NCI-H187 treated with DMSO at 0.1 percent for 48 hours (cell line): ENCODE measurements at regions not wholly inside any gene's neighbourhood (a gene's known extent, or its start where the extent isn't known, plus 50 kb on each side); places are given as distances from the start of the nearest gene placed in this dataset.
"Not testable (repeated sequence)": the region's sequence is repeated elsewhere in the genome, so short reads cannot be mapped to it uniquely, and the experiment has no call there.

Experiments
- DNase-seq: peaks from one replicate; lab custom pipeline; 2025; lab: John Stamatoyannopoulos, UW

DNA sequence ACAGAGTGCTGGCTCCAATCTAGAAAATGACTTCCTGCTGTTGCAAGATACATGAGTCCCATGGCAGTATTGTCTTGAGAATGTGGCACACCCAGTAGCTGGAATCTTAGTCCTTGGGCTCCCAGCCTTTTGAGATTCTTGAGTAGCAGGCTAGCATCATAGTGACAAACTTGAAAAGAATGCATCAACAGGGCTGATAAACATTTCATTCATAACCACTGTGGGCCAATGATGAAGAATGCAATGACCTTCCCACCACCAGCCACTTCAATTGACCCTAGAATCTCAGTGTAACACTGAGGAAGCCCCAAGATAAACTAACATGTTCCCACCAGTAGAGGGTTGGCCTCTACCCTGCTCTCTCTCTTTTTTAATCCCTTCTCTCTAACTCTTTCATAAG lies 329.3 kb downstream of the GBA3 start:
- DNase-seq = no peak

DNA sequence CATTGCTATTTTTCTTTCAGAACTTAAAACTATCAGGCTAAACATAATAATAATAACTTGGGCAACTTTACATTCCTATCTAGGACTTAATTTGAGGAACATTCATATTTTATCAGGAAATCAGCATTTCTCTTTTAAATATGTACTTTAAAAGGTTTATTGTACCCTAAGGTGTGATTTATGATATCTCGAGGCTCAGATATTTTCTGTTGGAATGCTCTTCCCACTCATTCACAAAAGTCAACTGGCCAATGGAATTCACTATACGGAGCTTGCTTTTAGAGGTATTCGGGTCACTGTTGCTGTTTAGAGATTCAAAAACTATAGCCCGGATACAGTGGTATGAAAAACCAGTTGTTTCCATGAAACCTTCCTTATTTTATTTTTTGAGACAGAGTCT lies 328.3 kb downstream of the GBA3 start:
- DNase-seq = no peak

DNA sequence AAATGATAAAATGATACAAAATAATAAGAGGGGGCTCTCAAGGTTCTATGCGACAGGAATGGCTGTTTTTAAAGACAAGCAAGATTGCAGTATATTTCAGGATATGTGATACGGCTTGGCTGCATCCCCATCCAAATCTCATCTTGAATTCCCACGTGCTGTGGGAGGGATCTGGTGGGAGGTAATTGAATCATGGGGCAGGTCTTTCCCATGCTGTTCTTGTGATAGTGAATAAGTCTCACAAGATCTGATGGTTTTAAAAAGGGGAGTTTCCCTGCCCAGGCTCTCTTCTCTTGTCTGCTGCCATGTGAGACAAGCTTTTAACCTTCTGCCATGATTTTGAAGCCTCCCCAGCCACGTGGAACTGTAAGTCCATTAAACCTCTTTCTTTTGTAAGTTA lies 327.7 kb downstream of the GBA3 start:
- not testable (repeated sequence) for DNase-seq

DNA sequence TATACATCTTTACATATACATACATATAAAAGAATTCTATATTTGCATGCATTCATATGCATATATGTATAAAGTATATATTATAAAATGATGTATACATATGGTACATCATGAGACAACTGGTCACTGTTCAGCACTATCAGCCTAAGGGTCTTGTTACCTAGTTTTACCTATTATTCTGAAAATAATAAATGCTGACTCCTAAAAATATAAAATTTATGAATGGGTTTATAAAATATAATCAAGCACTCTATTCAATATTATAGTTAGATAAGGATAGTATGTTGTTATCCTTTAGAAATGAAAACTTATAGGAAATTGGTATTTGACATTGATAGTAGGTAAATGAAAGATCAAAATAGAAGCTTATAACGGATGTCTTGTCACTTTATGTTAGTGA lies 324.2 kb downstream of the GBA3 start:
- DNase-seq = no peak

DNA sequence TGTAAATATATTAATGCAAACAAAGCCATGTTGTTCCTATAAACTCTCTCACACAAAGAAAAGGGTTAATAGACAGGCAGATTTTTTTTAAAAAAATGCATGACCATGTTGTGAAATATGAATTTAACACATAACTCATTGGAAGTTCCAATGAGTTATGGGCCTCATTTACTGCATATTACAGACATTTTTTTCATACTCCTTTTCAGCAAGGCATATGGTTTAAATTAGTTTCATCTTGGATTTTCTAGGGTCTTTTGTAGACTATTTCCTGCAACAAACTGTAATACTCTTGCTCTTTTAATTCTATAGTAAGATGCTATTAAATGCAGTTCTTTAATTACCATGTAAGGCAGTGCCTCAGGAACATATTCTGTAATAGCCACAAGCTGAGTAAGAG lies 323.1 kb downstream of the GBA3 start:
- no peak for DNase-seq

DNA sequence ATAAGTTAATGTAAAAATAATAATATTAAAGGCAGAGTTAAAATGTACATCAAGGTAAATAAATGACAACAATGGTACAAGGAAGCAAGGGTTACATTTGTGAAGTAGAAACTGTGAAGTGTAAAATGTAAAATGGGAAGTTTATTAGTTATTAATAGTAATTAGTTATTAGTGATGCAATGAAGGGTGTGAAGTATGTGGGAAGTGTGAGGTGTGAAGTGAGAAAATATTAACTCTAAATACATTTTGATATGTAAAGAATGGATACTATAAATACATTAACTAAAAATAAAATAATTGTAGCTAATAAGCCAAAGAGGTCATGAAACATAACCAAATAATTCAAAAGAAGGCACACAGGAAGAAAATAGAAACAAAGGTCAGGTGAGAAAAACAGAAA lies 316.4 kb downstream of the GBA3 start:
- no peak for DNase-seq

DNA sequence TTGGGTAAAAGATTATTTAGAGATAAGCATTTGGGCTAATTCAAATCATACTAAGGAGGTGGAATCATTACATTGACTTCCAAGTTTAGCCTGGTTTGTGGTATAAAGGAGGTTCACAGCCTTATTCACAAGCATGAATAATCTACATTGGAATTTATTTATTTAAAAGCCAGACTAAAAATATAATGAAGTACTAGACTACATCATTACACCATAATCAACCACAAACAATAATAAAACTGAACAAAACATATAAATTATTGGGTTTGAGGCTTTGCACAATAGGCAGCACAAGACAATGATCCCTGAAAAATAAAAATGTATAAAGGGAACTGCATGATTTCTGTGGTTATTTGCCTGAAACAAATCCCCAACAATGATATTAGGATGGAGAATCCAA lies 314.0 kb downstream of the GBA3 start:
- no peak for DNase-seq

DNA sequence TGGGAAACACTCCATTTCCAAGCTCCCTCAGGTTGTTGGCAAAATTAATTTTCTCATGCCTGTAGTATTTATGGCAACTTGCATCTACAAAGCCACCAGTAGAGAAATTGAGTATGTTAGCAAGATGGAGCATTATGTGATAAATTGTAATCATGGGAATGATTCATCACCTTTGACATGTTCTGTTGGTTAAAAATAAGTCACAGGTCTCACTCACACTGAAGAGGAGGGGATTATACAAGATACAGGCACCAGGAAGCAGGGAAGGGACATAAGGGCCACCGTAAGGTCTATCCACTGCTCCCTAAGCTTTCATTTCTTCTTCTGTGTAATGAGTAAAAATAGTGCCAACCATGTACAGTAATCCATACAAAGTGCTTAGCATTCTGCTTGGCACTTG lies 313.0 kb downstream of the GBA3 start:
- DNase-seq = no peak

DNA sequence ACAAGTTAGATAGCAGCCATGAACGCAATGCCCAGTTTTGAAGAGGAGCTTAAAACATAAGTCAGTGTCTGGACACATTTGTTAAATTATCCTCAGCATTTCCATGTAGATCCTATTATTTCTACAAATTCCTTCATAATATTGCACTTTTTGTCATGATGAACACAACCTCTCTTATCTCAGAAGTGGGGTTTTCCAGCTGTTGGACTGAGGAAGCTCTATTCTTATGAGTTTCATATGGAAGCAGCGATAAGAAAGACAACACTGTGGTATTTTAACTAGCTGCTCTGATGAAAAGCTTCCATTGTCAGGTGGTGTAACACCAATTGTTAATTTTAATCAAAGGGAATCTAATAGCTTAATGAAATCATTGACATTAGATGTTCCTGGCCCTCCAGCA lies 308.7 kb downstream of the GBA3 start:
- DNase-seq = no peak

DNA sequence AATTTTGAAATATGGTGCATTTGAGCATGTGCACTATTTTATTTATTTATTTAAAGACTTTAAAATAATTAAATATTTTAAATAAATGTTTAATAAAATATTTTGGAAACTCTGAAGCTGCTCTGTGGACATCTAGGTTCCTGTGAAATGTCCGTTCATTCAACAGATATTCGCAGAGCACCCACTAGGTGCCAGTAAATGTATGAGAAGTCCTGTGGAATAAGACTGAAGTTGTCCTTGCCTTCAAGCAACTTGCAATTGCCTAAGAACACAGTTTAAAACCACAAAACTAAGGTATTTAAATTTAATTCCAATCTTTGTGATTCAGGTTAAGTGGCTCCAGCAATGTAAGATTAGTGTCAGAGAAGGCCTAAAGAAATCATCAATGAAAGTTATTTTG lies 306.7 kb downstream of the GBA3 start:
- no peak for DNase-seq

DNA sequence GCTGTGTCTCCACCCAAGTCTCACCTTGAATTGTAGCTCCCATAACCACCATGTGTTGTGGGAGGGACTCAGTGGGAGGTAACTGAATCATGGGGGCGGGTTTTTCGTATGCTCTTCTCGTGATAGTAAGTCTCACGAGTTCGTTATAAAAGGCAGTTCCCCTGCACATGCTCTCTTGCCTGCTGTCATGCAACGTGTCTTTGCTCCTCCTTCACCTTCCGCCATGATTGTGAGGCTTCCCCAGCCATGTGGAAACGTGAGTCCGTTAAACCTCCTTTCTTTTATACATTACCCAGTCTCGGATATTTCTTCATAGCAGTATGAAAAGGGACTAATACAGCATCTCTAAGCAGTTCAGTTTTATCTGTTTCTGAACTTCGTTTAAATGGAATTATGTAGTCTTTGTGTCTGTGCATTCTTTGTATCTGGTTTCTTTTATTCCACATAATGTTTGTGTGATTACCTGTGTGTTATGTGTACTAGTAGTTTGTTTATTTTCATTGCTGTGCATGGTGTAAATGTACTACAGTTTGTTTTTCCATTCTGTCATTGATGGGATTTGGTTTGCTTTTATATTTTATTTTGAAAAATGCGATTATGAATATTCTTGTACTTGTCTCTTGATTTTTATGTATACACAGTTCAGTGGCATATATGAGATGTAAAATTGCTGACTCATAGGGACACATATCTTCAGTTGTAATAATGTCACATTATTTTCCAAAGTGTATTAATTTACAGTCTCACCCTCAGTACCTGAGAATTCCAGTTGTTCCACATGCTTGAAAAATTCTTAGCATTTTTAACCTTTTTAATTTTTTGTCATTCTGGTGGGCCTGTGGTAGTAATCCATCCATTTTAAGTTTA lies 304.9 kb downstream of the GBA3 start:
- no peak for DNase-seq

DNA sequence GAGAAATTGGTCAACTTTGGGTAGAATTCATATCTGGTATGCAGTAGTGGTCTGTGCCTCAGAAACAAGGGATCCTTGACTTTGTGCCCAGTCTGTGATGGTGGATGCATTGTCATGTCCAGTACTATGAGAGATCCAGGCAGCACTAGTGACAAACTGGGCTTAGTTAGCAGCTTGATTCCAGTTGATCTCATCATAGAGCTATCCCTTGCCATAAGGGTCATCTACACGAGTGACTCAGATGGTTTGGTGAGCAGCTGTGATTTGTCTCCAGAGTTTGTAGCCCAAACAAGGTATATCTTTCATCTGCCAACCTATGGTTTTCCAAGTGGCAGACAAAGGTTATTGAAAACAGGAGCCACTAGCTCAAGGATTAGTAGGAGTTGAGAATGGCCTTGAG lies 298.8 kb downstream of the GBA3 start:
- no peak for DNase-seq

DNA sequence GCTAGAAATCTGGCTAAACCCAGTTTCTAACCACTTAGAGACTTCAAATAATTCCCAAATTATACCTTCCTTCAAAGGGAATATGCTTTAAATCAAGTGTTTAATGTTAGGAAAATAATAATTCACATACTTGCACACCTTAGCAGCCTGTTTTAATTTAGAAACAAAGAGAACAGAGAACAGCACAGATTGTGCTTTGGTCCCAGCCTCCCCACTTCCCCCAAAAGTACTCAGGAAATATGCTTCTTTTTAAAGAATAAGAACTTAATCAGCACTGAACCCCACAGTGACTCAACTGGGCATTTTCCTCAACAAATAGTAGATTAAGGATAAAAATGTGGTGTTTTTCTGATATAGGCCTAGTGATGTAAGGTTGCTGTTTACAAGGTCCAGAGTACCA lies 295.8 kb downstream of the GBA3 start:
- DNase-seq = no peak

DNA sequence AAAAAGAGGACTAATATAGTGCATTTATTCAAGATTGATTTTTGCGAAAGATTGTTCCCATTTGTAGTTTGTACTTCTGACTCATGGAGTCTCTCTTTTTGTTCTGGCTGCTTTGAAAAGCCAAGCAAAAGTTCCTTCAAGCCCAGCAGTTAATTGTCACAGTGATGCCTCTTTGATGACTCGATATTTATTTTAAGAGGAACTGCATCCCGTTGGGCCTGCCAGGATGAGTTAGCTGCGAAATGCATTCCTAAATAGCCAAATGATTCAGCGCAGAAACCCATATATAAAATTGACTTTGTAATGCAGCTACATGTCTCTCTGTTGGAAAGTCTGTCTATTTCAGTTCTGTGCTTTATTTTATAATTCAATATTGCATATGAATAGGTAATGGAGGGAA lies 295.1 kb downstream of the GBA3 start:
- no peak for DNase-seq

DNA sequence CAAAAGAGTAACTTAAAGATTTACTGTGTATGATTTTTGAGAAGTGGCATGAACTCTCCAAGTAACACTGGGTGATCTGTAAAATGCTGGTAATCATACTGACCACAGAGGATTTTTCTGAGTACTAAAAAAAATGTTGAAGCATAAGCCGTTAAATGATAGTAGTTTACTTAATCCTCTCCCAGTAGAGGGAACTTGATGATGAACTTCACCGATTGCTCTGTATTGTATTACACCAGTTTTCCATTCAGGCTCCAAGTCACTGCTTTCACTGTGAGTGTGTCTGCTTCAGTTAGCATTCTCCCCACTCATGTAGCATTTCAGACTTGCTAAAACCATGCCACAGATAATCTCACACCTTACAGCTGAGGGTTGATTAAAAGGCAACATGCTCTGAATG lies 294.1 kb downstream of the GBA3 start:
- DNase-seq = no peak

DNA sequence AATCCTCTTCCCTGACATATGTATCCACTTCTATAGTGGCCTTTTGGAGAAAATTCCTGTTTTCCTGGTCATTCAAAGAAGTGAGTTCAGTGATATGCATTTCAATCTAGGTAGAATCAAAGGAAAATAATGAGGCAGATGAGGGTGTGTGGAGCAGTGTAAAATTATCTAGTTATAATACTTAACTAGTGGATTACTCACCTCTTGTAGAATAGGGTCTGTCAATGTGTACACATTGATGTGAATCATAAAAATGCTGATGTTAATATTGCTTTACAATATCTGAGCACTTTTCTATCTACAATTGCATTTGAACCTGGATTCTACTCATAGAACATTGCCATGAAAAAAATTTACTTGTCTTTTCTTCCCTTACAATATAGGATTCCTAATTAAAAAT lies 293.5 kb downstream of the GBA3 start:
- no peak for DNase-seq

DNA sequence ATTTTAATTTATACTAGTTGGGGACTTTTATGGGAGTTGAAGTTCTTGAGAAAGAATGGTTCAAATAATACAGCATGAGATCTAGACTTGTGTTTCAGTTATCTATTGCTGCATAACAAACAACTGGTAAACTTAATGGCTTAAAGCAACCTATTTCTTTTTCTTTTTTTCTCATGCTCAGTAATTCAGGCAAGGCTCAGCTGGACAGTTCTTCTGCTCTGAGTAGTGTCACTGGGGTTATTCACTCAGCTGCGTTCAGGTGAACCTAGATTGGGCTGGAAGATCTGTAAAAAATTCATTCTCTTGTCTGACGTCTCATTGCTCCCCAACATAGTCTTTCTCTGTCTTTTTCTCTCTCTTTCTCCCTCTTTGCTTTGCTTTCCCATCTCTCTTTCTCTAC lies 291.7 kb downstream of the GBA3 start:
- DNase-seq = no peak

DNA sequence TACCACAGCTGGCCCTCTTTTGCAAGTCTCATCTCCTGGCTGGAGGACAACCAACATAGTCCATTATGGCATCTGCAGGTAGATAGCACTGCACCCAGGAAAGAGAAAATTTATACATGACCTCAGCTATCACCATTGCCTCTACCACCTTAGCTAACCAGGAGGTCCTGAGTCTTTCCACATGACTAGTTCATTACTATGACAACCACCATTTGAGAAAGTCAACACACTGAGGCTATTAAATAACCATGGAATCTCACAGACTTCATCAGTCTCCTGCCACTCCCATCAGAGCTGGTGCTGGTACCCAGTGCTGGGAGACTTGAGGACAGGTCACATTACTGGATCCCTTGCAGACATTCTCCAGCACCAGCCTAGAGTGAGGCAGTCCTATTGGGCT lies 285.9 kb downstream of the GBA3 start:
- DNase-seq = no peak

DNA sequence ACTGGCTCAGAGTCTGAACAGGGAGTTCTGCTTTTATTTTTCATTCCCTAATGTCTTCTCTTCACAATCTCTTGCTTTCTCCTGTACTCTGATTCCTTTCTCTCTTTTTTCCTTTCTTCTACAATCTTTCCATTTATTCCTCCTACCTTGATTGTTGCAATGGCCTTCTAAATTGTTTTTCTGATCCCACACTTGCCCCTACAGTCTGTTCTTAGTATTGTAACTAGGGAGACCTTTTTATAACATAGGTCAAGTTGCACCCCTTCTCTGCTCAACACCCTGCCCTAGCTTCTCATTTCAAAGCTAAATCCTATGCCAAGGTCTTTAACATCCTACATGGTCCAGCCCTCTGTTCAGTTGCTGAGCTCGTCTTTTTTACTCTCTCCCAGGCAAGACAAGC lies 277.9 kb downstream of the GBA3 start:
- no peak for DNase-seq

DNA sequence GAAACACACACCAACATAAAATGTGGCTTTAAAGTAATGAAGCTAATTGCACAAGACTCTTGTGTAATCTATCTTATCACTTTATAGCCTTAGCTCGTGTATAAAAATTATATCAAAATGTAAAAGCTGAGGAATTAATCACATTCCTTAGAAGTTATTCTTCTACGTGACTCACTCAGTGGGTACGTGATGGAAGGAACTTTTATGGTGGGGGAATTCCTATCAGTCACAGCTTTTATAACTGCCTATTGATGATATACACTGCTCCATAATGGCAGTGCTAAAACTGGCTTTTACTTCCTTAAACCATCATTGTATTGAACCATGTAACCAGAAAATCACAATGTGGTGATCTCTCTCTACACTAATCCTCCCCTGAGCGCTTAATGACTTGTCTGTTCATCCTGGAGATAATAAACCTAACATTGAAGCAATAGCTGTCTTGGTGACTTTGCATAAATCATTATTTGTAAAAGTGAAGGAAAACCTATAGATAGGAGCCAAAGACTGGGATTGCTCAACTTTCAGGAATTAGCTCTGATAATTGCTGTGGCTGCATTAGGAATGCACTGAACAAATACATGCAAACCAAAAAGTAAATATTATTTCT lies 276.7 kb downstream of the GBA3 start:
- DNase-seq = no peak

DNA sequence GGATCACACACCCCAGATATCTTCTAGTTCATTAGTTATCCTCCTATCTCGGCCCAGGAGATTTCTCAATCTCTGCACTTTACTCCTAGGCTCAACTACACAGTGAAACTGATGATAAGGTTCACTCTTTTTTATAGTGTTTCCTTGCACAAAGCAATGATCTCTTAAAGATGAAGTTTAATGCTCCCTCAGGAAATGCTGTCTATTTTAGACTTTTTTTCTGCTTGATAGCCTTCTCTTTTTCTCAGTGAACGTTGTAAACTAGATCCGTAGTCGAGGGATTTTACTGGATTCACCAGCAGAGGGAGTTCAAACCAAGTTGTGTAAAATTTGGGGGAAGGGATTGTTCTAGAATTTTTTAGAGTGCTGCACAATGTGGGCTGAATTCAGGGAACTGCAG lies 269.6 kb downstream of the GBA3 start:
- DNase-seq = no peak

DNA sequence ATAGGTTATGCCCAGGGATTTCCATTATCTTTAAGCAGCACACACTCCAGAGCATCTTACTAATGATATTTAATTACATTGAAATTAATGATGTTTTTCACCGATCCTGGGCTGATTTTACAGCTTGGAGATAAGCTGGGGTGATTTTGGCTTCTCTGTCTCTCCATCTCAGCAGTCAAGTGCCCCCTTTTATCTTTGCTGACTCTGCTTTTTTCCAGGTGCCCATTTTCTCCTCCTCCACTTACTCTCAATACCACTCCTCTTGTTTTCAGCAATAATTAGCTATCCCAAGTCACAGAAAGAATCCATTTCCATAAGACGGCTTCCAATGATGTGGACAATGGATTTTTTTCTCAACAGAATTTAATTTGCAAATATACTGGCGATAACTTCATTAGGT lies 266.7 kb downstream of the GBA3 start:
- DNase-seq = no peak

DNA sequence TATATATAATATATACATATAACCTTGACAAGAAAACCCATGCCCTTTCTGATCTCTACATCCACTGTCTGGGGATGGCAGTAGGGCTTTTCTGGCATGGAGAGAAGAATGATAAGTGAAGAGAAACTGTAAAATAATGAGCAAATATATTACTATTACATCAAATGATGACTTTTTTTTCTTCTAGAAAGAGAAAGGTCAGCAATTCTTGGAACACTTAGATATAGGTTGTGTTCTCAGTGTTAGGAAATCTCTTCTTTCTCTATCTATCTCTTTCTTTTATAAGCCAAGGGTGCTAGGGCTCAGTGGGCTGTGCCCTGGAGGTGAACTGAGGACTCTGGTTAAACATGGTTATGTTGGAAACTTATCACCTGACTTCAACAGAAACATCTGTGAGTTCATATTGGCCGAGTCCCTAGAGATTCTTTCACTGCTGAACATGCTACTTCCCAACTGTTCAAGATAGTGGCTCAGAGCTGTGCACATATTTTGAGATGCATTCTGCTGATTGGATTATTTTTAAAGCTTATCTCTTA lies 265.1 kb downstream of the GBA3 start:
- DNase-seq = no peak
